SU-DHL-6 (cell line): ENCODE measurements at regions not wholly inside any gene's neighbourhood (a gene's known extent, or its start where the extent isn't known, plus 50 kb on each side); places are given as distances from the start of the nearest gene placed in this dataset.

Experiments
- CTCF ChIP-seq: fragments of 200-600 bp; sonication (generic); IDR thresholded peaks from one replicate; pipeline ENCODE4 v1.5.1; 2017; ENCODE audit warnings: antibody characterized with exemption, mild to moderate bottlenecking, low read length, moderate library complexity; ENCODE audit not compliant: insufficient read depth, poor library complexity, severe bottlenecking
- EZH2phosphoT487 ChIP-seq: fragments of 200-600 bp; sonication (generic), shearing (Covaris generic); conservative IDR thresholded peaks from 2 replicates; pipeline ENCODE4 v1.6.1; 2018; ENCODE audit warnings: mild to moderate bottlenecking, antibody characterized with exemption, low read length, moderate library complexity, mixed read lengths

- TF ChIP-seq CTCF = no peak
- no peak for TF ChIP-seq EZH2phosphoT487
Observed at GRCh38 chr2:8279506-8279905, 402.4 kb upstream of the ID2 start.
